Muscle of back (tissue), 3 donors: ENCODE measurements at regions not wholly inside any gene's neighbourhood (a gene's known extent, or its start where the extent isn't known, plus 50 kb on each side); places are given as distances from the start of the nearest gene placed in this dataset.
"Not testable (repeated sequence)": the region's sequence is repeated elsewhere in the genome, so short reads cannot be mapped to it uniquely, and the experiment has no call there.

ENCODE experiments used
- DNase-seq, 3 donors: peaks; one replicate each; pipeline versions ENCODE4 v3.0.0 to v3.0.0-alpha.2; 2013

DNA sequence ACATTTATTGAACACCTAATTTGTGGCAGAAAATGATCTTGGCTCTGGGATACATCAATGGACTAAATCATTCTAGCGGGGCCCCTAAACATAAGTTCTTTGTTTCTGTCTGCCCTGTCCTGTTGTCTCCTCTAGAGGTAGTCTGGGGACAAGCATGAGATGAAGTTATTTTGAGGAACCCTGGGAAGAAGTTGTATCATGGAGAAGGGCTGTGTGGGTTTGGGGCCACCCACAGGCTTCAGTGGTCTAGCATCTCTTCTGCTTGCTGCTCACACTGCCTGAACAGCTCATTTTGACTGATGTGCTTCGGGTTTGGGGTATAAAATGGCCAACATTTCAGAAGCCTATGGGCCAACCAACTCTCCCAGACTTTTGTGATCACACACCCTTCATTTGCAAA, 50.3 kb upstream of the OSBPL11 start:
- no peak for DNase-seq

DNA sequence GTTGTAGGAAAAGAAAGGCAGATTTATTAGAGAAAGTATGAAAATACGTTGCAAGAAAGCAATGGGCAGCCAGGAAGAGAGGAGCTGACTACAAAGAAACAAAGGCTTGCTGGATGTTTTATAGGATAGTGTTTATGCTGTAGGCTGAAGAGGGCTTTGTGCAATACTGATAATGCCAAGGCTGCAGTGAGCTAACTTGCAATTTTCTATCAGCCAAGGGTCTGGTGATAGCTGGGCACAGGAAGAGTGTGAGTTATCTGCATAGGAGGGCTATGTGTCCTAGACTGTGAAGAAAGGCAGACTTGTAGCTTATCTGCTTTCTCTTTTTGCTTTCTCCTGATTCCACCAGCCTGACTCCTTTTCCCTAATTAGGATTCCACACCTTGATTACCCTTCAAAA, 51.3 kb upstream of the OSBPL11 start:
- DNase-seq, result no peak

DNA sequence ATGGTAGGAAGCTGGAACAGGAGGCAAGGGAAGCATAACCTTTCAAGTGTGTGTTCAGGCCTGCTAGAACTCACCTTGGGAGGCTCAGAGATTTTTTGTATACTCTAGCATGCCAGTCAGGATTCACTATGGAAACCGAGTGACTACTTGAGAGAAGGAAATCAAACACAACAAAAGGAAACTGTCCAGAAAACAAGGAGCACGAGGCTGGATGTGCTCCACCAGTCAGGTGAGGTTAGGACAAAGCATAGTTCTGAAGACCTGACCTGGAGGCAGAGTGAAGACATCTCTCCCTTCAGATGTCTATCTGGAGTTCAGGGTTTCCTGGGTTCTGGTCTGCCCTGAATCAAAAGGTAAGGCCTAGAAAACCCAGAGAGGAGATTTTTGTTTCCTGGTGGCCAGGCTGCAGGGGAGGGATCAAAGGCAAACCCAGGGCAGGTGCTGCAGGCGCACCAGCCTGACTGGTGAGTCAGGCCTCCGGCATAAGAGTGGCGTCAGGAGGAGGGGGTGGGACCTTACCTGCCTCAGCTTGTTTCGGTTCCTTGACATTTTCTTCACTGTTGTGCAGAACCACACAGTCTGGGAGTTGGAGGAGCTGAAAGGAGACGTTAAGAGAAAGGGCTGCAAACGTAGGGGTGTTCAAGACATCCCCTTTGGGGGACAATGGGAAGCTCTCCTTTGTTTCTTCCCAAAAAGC, 52.2 kb upstream of the OSBPL11 start:
- no peak for DNase-seq

DNA sequence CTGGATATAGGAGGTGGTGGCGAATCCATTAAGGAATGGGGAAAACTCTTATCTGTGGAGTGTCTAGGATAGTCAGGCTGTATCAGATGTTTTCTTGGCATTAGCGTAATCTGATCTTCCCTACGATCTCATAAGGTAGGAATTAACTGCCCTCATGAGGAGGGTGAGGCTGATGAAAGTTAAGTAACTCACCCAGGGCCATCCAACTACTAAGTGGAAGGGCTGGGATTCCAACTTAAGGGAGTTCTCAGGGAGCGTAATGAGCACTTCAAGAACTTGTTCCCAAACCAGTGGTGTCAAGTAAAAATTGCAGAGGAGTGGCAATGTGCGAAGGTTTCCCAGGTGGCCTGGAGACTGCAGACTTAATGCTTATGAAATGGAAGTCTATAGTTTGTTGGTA, 55.9 kb upstream of the OSBPL11 start:
- no peak for DNase-seq

DNA sequence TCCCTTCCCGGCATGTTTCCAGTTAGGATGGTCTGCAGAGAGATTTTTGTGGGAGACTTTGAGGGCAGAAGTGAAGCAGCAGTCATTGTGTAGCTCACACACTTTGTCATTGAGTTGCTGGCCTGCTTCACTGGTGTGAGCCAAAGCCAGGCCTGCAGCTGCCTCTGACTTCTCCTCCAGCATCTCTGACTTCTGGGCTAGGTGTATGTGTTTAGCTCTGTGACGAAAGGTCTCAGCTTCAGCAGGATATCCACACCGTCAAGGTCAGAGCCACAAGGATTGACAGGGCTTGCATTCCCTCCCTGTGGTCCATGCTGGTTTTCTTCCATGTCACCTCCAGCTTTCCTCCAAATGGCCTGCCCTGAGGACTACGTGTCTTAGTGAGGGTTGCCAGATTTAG, 57.1 kb upstream of the OSBPL11 start:
- no peak for DNase-seq

DNA sequence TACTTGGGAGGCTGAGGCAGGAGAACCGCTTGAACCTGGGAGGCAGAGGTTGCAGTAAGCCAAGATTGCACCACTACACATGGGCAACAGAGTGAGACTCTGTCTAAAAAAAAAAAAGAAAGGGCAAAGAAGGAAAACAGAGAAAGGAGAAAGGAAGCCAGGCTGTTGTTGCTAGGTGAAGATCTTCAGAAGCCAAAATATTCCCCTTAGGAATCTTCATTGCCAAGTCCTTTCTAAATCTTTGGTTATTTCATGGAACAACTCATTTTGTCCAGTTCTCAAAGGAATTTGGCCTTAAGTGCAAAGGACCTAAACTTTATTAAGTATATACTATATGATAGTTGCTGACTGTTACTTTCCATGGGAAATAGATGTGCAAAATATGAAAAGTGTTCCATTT, 59.2 kb upstream of the OSBPL11 start:
- DNase-seq, result peak in 1 of 3 donors; percentile 5

DNA sequence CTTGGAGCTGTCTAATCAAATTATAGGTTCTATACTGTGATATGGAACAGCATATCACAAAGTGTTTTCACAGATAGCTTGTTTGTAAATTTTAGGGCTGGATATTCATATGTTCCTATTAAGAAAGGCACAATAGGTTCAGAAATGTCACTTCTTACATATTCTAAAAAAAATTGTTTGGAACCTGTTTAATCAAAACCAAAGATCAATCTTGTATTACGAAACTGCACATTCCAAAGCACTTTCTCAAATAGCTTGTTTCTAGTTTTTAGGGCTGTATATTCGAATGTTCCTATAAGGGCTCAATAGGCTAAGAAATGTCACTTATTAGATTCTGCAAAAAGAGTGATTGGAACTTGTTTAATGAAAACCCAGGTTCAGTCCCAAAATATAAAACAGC, 67.4 kb upstream of the OSBPL11 start:
- DNase-seq, result no peak

DNA sequence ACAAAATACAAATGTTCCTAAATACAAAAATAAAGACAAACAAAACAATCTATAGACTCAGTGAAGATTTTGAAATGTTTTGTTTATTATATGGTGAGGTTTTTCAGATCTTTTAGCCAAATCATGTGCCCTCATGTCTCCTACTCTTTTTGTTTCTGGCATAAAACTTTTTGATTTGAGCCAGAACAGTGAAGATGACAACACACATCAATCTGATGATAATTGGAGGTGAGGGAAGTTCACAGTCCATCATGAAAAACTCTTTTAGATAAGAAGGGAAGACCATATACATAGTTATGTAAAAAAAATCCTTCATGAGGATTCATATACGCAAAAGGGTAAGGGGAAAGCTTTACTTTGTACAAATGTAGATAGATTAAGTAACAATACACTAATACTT, 75.1 kb upstream of the OSBPL11 start:
- DNase-seq, result no peak

DNA sequence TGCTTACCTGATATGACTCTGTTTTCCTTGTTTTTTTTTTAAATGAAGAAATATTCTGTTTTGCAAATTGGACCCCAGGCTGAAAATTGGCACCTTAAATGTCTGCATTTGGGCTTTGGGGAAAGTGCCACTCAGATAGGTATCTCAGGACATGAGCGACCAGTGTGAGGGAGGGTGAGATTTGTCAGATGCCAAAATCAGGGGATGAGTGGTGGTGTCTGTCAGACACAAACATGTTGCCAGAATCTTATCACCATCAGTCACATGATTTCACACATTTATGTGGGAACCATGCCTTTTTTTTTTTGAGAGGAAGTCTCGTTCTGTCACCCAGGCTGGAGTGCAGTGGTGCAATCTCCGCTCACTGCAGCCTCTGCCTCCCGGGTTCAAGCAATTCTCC, 75.6 kb upstream of the OSBPL11 start:
- no peak for DNase-seq

DNA sequence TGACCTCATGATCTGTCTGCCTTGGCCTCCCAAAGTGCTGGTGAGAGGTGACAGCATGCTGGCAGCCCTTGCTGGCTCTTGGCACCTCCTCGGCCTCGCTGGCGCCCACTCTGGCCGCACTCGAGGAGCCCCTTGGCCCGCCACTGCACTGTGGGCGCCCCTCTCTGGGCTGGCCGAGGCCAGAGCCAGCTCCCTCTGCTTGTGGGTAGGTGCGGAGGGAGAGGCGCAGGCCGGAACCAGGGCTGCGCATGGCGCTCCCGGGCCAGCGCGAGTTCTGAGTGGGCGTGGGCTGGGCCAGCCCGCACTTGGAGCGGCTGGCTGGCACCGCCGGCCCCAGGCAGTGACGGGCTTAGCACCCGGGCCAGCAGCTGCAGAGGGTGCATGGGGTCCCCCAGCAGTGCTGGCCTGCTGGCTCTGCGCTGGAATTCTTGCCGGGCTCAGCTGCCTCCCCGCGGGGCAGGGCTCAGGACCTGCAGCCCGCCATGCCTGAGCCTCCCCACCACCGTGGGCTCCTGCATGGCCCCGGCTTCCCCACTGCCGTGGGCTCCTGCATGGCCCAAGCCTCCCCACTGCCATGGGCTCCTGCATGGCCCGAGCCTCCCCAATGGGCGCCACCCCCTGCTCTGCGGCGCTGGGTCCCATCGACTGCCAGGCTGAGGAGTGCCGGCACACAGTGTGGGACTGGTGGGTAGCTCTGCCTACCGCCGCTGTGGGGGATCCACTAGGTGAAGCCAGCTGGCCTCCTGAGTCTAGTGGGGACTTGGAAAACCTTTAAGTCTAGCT, 76.4 kb upstream of the OSBPL11 start:
- no peak for DNase-seq

DNA sequence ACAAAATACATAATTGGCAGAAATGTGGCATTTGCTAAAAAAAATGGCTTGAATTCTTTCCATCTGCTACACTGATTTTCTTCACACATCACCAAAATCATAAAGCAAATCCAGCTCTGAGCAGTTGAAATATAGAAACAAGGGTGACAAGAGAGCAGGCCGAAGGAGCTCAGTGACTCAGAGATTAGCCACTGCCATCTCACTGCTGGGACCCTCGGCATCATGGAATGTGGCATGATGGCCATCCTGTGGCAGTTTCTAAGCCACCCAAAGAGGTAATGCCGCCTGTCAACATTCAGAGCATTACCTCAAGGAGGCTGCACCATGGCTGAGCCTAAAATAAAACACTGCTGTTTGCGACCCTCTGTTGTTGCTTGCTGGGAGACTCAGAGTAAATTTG, 80.5 kb upstream of the OSBPL11 start:
- no peak for DNase-seq

DNA sequence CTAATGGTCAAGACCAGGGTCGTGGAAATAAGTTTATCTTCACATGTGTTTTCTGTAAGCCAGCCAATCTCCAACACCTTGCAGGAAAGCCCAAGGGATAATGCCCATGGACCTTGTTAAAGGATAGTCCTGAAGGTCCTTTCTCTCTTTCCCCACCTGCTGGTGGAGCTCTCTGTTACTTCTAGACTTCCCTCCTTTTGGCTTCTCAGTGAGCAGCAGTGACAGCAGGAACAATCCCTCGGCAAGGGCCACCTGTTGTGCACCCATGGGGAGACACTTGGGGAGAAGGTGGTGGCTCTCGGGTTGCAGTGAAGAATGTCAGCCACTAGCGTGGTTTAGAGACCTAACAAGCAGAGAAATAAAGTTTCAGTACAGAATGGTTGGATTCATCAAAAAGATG, 84.0 kb upstream of the OSBPL11 start:
- no peak for DNase-seq

DNA sequence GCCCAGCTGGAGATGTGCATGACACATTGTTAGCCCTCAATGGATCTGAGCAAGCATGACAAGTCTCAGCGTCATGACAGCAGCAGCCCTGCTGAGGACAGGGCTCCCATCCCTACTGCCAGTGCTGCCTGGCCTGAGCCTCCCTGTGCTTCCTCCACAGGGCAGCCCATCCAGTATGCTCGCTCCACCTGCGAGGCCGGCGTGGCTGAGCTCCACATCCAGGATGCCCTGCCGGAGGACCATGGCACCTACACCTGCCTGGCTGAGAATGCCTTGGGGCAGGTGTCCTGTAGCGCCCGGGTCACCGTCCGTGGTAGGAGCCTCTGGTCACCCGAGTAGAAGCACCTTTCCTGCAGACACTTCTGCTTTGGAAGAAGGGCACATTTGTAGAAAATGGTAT, 85.8 kb upstream of the OSBPL11 start:
- DNase-seq, result no peak

DNA sequence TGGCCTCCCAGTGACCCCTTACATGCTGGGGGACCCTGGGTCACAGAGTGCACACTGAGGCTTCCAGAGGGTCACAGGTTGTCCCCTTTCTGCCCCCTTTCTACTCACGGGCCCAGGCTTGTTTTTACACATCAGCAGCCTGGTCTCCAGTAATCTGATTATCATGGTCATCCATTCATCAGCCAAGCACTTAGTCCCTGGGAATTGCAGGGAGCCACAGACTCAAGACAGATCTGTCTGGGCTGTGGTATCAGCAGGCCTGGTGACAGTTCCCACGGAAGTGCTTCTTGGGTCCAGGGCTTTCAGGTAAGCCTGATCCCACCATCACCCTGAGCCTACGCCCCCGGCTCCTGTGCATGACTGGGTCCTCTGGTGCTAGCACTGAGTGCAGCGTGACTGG, 86.6 kb upstream of the OSBPL11 start:
- not testable (repeated sequence) for DNase-seq

DNA sequence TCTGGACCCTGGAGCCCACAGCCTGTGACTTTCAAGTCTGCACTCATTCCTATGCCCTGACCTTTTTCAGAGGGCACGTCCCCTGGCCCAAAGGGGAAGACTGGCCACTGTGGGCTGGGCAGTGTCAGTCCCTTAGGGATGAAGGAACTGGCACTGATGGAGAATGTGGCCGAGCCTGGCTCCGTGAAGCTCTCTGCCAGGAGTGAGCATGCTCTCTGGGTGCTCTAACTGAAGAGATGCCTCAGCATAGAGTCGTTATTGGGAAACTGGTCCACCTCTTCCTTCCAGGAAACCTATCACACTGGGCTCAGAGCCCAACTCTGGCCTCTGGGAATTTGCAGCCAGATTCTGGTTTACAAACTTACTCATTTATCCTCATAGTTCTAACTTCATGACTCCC, 87.3 kb upstream of the OSBPL11 start:
- peak; percentile 30 to 49 (median 48) for DNase-seq

DNA sequence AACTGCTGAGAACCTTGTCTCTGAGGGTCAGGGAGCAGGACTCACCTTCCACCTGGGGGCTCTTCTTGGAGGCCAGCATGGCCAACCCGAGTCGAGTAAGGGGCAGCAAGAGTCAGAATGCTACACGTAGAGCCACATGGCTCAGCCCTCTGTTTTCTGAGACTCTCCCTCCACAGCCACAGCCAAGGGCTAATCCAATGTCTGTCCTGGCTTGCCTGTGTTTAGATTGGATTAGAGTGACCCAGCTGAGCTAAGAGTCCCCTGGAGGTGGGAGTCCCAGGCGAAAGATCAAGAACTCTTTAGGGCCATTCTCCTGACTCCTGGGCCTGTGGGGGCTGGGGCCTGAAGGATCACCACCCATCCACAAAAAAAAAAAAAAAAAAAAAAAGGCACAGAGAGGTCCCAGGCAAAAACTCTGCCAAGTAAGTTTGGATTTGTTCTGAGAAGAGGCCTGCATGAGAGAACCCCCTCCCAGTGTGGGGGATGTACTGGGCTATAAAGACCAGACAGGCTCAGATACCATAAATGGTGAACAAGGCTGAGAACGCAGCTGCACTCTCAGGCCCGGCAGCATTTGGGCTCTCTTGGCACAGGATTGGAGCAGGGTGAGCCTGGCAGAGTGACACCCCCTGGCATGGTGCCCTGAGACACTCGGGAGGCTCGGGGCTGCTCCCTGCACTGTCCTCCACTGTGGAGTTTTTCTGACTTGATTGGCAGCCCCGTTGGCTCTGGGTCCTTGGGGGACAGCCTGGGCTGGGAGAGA, 88.0 kb upstream of the OSBPL11 start:
- peak; percentile 51 to 62 (median 51) for DNase-seq

DNA sequence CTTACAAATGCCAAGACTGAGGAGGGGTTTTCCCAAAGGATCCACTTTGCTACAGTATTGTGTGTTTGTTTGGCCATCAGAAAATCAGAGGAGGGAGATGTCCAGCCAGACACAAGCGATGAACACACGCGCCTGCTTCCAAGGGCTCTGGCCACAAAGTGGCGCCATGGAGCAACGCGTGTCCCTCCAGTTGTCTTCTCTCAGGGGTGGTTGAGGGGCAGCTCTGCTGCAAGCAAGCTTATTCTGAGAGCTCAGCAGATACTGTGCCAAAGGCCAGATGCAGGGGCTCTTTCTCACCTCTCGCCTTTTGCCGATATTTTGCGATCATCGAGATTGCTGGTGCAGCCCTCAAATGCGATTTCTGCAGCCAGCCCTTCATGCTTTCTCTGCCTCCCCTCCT, 88.9 kb upstream of the OSBPL11 start:
- peak; percentile 23 to 54 (median 33) for DNase-seq

DNA sequence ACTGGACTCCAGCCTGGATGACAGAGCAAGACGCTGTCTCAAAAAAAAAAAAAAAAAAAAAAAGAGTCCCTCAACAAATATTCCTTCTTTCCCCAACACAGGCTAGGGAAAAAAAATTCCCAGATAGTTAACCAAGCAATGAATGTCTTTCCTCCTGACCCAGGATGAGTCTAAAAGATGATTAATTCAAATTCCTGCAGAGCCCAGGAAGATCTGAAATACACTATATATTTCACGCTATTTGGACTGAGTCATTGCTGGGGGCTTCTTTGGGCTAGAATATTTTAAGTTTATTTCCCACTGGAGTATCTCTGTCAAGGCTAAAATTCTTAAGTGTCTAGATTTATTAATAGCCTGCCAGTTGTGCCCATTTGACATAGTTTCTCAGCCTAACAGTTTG, 90.4 kb upstream of the OSBPL11 start:
- DNase-seq, result peak in 1 of 3 donors; percentile 36

DNA sequence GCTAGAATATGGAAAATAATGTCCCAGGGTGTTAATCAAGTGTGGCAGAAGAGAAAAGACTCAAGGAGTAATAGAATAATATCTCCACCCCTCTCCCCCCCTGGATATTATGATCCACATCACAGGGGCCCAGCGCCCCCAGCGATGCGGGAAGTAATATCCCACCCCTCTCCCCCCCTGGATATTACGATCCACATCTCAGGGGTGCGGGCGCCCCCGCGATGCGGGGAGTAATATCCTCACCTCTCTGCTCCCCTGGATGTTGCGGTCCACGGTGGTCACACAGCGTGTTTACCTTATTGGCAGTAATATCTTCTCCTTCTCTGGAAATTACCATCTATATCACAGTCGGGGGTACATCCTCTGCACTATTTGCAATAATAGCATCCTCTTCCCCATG, 97.1 kb upstream of the OSBPL11 start:
- no peak for DNase-seq

DNA sequence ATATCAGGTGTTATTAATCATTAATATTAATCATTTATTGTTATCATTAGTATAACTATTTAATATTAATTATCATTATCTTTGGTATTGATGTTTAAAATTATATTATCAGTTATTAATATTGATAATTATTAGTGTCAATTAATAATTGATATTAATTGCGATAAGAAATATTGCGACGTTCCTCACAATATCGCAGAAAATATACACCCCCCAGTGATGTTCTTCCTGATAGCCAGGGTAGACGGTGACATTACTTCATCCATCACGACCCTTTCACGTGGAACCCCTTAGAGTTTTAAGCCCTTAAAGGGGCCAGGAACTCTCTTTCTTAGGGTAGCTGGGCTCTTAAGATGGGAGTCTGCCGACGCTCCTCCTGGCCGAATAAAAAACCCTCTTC, 98.6 kb upstream of the OSBPL11 start:
- DNase-seq, result no peak

DNA sequence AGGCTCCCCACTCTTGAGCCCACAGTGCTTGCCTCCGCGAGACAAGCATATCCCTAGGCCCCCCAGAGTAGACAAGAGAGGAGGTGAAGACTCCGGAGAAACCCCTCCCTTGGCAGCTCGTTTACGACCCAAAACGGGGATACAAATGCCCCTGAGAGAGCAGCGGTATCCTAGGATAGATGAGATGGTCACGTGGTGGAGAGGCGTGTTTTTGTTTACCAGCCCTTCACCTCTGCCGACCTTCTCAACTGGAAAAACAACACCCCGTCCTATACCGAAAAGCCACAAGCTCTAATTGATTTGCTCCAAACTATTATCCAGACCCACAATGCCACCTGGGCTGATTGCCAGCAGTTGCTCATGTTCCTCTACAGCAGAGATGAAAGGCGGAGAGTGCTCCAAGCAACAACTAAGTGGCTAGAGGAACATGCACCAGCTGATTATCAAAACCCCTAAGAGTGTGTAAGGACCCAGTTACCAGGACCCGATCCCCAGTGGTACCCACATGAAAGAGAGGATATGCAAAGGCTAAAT, 99.5 kb upstream of the OSBPL11 start:
- no peak for DNase-seq

DNA sequence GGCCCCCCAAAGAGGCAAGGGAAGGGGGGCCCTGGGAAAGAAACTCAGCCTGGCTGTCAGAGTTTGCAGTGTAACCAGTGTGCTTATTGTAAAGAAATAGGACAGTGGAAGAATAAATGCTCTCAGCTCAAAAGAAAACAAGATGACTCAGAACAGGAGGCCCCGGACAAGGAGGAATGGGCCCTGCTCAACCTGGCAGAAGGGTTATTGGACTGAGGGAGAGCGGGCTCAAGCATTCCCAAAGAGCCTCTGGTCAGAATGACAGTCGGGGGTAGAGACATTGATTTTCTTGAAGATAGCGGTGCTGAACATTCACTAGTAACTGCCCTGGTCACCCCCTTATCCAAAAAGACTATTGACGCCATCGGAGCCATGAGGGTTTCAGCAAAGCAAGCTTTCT, 100.4 kb upstream of the OSBPL11 start:
- no peak for DNase-seq

DNA sequence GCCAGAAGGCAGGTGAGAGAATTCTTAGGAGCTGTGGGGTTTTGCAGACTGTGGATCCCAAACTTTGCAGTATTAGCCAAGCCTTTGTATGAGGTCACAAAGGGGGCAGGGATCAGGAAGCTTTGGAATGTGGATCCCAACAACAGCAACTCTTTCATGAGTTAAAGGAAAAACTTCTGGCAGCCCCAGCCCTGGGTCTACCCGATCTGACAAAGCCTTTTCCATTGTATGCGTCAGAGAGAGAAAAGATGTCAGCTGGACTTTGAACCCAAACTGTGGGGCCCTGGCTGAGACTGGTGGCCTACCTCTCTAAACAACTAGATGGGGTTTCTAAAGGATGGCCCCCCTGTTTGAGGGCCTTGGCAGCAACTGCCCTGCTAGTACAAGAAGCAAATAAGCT, 101.8 kb upstream of the OSBPL11 start:
- DNase-seq, result not testable (repeated sequence)
